Germinal center (tissue), 1 donor: ENCODE measurements at regions not wholly inside any gene's neighbourhood (a gene's known extent, or its start where the extent isn't known, plus 50 kb on each side); places are given as distances from the start of the nearest gene placed in this dataset.

Experiments
- DNase-seq: peaks from one replicate; pipeline ENCODE4 v3.0.0; 2012; ENCODE audit warnings: mixed read lengths, low spot score

GRCh38 chr22:48558606-48559402 lies 1268.9 kb downstream of the BRD1 start:
- no peak for DNase-seq

- no peak for DNase-seq
Measured at GRCh38 chr22:48558016-48558415, 1269.7 kb downstream of the BRD1 start.

- no peak for DNase-seq
Measured at GRCh38 chr22:48557473-48557872, 1270.2 kb downstream of the BRD1 start.

GRCh38 chr22:48556751-48557150 lies 1270.9 kb downstream of the BRD1 start:
- DNase-seq = no peak

GRCh38 chr22:48556222-48556621 lies 1271.5 kb downstream of the BRD1 start:
- no peak for DNase-seq

GRCh38 chr22:48555606-48556005 lies 1272.1 kb downstream of the BRD1 start:
- DNase-seq = no peak

- DNase-seq = no peak
Measured at GRCh38 chr22:48554893-48555572, 1272.6 kb downstream of the BRD1 start.

- no peak for DNase-seq
Measured at GRCh38 chr22:48553694-48554308, 1273.9 kb downstream of the BRD1 start.

- DNase-seq = no peak
Measured at GRCh38 chr22:48553119-48553518, 1274.6 kb downstream of the BRD1 start.

GRCh38 chr22:48551716-48552268 lies 1275.9 kb downstream of the BRD1 start:
- DNase-seq = no peak

- DNase-seq = no peak
Measured at GRCh38 chr22:48551061-48551460, 1276.6 kb downstream of the BRD1 start.

GRCh38 chr22:48548391-48548790 lies 1279.3 kb downstream of the BRD1 start:
- DNase-seq = no peak

- no peak for DNase-seq
Measured at GRCh38 chr22:48547971-48548370, 1279.7 kb downstream of the BRD1 start.

GRCh38 chr22:48546653-48547424 lies 1280.8 kb downstream of the BRD1 start:
- no peak for DNase-seq

- no peak for DNase-seq
Measured at GRCh38 chr22:48545987-48546386, 1281.7 kb downstream of the BRD1 start.

- no peak for DNase-seq
Measured at GRCh38 chr22:48541401-48542098, 1286.1 kb downstream of the BRD1 start.

- no peak for DNase-seq
Measured at GRCh38 chr22:48539261-48539660, 1288.4 kb downstream of the BRD1 start.

- DNase-seq = no peak
Measured at GRCh38 chr22:48538291-48538820, 1289.3 kb downstream of the BRD1 start.

GRCh38 chr22:48537343-48537680 lies 1290.4 kb downstream of the BRD1 start:
- DNase-seq = no peak

GRCh38 chr22:48536541-48537342 lies 1290.9 kb downstream of the BRD1 start:
- no peak for DNase-seq
